Prostate gland (tissue), 2 donors: ENCODE measurements at regions not wholly inside any gene's neighbourhood (a gene's known extent, or its start where the extent isn't known, plus 50 kb on each side); places are given as distances from the start of the nearest gene placed in this dataset.

Experiments used
- DNase-seq: peaks from one replicate; pipeline ENCODE4 v3.0.0-alpha.2; 2019; ENCODE audit warnings: low spot score
- H3K27ac ChIP-seq, 2 donors: fragments of 200-600 bp; sonication (generic); 2 replicates each; pipeline ENCODE4 v1.5.1; 2017 to 2019
- H3K27me3 ChIP-seq: fragments of 200-600 bp; sonication (generic); replicated peaks from 2 replicates; pipeline ENCODE4 v1.5.1; 2019; ENCODE audit not compliant: insufficient read depth
- H3K36me3 ChIP-seq, 2 donors: fragments of 200-600 bp; sonication (generic); 1 replicate in 1 of 2; 2 replicates in 1 of 2; pipeline versions ENCODE4 v1.5.1 to v1.8.1; 2017 to 2019
- H3K4me1 ChIP-seq: fragments of 200-600 bp; sonication (generic); replicated peaks from 2 replicates; pipeline ENCODE4 v1.5.1; 2019
- H3K4me3 ChIP-seq, 2 donors: fragments of 200-600 bp; sonication (generic); 2 replicates each; pipeline ENCODE4 v1.5.1; 2017 to 2019
- H3K9me3 ChIP-seq: fragments of 200-600 bp; sonication (generic); 2 replicates; pipeline ENCODE4 v1.5.1; 2017
- CTCF ChIP-seq, 4 experiments: fragments of 200-600 bp in 2 of 4; fragments of 450-650 bp in 2 of 4; sonication (generic) in 2 of 4; IDR thresholded peaks; 1 replicate in 3 of 4; 2 replicates in 1 of 4; pipeline ENCODE4 v1.5.1; 2016 to 2019; ENCODE audit warnings: antibody characterized with exemption in 4 of 4, mild to moderate bottlenecking in 2 of 4, moderate library complexity in 2 of 4
- POLR2A ChIP-seq: fragments of 450-650 bp; IDR thresholded peaks from one replicate; pipeline ENCODE4 v1.6.1; 2016; ENCODE audit warnings: antibody characterized with exemption, mild to moderate bottlenecking
- POLR2AphosphoS5 ChIP-seq: sonication (generic); formaldehyde crosslinking; IDR thresholded peaks from one replicate; pipeline ENCODE4 v1.6.1; 2017; ENCODE audit warnings: antibody characterized with exemption
- WGBS: methylation state at CpG from one replicate; pipeline ENCODE4 v1.1.5; 2018; 5-methylcytosine and 5-hydroxymethylcytosine counted together
- intact Hi-C: fragments of 100-400 bp; cut with DNase I; formaldehyde crosslinking; loops from one replicate; pipeline ENCODE4 v1.14.2; 2022

- WGBS, result 85% methylated on average over 8 of the region's 8 CpGs
- no peak overlapping the region for H3K27ac ChIP-seq
Measured at GRCh38 chr12:102730996-102731395, 186.0 kb downstream of the PAH start.

GRCh38 chr12:102728506-102729242 is 188.4 kb downstream of the PAH start:
- H3K4me1 ChIP-seq, result no peaks in the 10 kb centered on the region
- TF ChIP-seq CTCF (IDR thresholded peaks at IDR 0.05) (no peak), POLR2AphosphoS5 (no peak), POLR2A (no peak)
- H3K9me3 ChIP-seq, result no peaks in the 10 kb centered on the region
- no peaks in the 10 kb centered on the region for H3K27me3 ChIP-seq
- H3K4me3 ChIP-seq, result no peak overlapping the region
- H3K27ac ChIP-seq, result no peak overlapping the region
- intact Hi-C loops, result no loop called here
- WGBS, result 66% methylated on average over 5 of the region's 5 CpGs
- no peak for DNase-seq
- no peaks in the 10 kb centered on the region for H3K36me3 ChIP-seq

More at GRCh38 chr12:102730996-102731395, 186.0 kb downstream of the PAH start:
- Histone ChIP-seq H3K4me1 (no peaks in the 10 kb centered on the region), H3K4me3 (no peak overlapping the region), H3K27me3 (no peaks in the 10 kb centered on the region), H3K36me3 (no peaks in the 10 kb centered on the region), H3K9me3 (no peaks in the 10 kb centered on the region)
- intact Hi-C loops, result no loop called here
- no peak for DNase-seq
- TF ChIP-seq POLR2A, result no peak
- no peak for TF ChIP-seq POLR2AphosphoS5
- TF ChIP-seq CTCF (IDR thresholded peaks at IDR 0.05), result no peak

- intact Hi-C loops, result no loop called here
- Histone ChIP-seq H3K9me3 (no peaks in the 10 kb centered on the region), H3K4me1 (no peaks in the 10 kb centered on the region), H3K36me3 (no peaks in the 10 kb centered on the region), H3K27me3 (no peaks in the 10 kb centered on the region), H3K4me3 (no peak overlapping the region), H3K27ac (no peak overlapping the region)
- DNase-seq, result no peak
- no peak for TF ChIP-seq POLR2A
- no peak for TF ChIP-seq CTCF (IDR thresholded peaks at IDR 0.05)
- TF ChIP-seq POLR2AphosphoS5, result no peak
- 87% methylated on average over 4 of the region's 4 CpGs for WGBS
Measured at GRCh38 chr12:102726686-102727085, 190.4 kb downstream of the PAH start.

- no peak for DNase-seq
- Histone ChIP-seq H3K27ac (no peak overlapping the region), H3K27me3 (no peaks in the 10 kb centered on the region), H3K36me3 (no peaks in the 10 kb centered on the region), H3K4me1 (no peaks in the 10 kb centered on the region), H3K4me3 (no peak overlapping the region), H3K9me3 (no peaks in the 10 kb centered on the region)
- WGBS, result 66% methylated on average over 2 of the region's 2 CpGs
- intact Hi-C loops, result no loop called here
- TF ChIP-seq POLR2A (no peak), CTCF (IDR thresholded peaks at IDR 0.05) (no peak), POLR2AphosphoS5 (no peak)
Measured at GRCh38 chr12:102722147-102722546, 194.9 kb downstream of the PAH start.

- no peak overlapping the region for H3K27ac ChIP-seq
- DNase-seq, result no peak
- H3K9me3 ChIP-seq, result no peaks in the 10 kb centered on the region
- H3K4me1 ChIP-seq, result no peaks in the 10 kb centered on the region
- intact Hi-C loops, result no loop called here
- H3K27me3 ChIP-seq, result no peaks in the 10 kb centered on the region
- H3K4me3 ChIP-seq, result no peak overlapping the region
- no peaks in the 10 kb centered on the region for H3K36me3 ChIP-seq
- TF ChIP-seq POLR2AphosphoS5 (no peak), POLR2A (no peak), CTCF (IDR thresholded peaks at IDR 0.05) (no peak)
- 78% methylated on average over 3 of the region's 3 CpGs for WGBS
Measured at GRCh38 chr12:102708108-102708507, 208.9 kb downstream of the PAH start.
